ENCODE measurements at regions not wholly inside any gene's neighbourhood (a gene's known extent, or its start where the extent isn't known, plus 50 kb on each side); places are given as distances from the start of the nearest gene placed in this dataset.
"Not testable (repeated sequence)": the region's sequence is repeated elsewhere in the genome, so short reads cannot be mapped to it uniquely, and the experiment has no call there.

DNA sequence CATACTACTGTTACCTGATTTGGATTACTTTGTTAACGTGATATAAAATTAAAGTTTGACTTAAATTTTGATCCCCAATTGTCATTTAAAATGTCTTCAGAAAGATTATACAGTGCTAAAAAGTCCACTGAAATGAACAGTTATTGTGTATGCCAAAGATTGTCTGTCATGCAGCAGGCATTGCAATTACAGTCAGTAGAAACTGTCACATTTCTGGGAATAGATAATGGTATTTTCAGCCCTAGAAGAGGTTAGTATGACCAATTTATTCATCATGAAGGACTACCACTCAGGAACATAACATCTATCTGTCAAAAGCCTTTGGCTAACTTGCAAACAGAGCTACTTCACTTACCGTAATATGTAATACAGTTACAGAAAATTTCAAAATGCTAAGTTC, 852.5 kb upstream of the TENM4 start:
- FAIRE-seq (no peak), DNase-seq (ENCODE audit: insufficient read length) (no peak)
- TF ChIP-seq TAF1 (IDR thresholded peaks at IDR 0.05; ENCODE audit: borderline replicate concordance, low read depth, low read length) (no peak), POLR2AphosphoS5 (IDR thresholded peaks at IDR 0.05; ENCODE audit: low read depth, low read length) (no peak), POLR2A (IDR thresholded peaks at IDR 0.05; ENCODE audit: low read depth, low read length) (no peak)

DNA sequence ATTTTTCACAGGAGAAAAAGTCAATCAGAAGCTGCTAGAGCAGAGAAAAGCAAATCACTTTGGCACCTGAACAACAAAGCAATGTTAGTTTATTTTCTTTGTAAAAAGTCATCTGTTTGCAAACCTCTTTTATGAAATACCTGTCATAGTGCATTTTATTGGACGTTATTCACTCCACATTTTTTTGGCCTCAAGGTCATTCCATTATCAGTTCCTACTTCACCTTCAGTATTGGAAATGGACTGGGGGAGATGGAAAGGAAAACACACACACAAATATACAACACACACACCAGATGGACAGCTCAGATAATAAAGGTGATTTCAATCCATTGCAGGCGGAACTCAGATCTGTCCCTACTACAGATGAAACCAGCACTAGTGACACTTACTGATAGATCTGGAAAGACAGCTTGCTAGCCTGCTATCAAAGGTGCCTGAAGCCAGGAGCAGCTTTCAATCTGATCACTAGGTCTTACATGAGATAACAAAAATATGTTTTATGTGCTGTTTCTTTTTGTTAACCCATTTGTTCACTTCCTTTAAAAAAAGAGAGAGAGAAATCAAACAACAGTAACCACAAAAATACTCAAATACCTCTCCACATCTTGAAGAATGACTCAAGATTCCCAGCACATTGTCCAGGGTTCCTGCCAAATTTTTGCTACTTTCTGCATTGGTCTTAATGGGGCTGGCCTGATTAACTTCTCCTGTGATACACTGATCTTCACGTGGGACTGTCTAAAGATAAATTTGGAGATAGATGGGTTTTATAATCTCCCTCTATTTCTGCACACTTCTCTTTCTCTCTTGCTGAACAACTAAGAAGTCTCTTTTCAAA, 844.3 kb upstream of the TENM4 start:
- TF ChIP-seq TAF1 (IDR thresholded peaks at IDR 0.05; ENCODE audit: borderline replicate concordance, low read depth, low read length) = no peak
- no peak for TF ChIP-seq POLR2A (IDR thresholded peaks at IDR 0.05; ENCODE audit: low read depth, low read length)
- no peak for TF ChIP-seq POLR2AphosphoS5 (IDR thresholded peaks at IDR 0.05; ENCODE audit: low read depth, low read length)
- FAIRE-seq = peak; percentile 42
- DNase-seq (ENCODE audit: insufficient read length) = no peak

- FAIRE-seq = no peak
- no peak for TF ChIP-seq TAF1 (IDR thresholded peaks at IDR 0.05; ENCODE audit: borderline replicate concordance, low read depth, low read length)
- no peak for TF ChIP-seq POLR2AphosphoS5 (IDR thresholded peaks at IDR 0.05; ENCODE audit: low read depth, low read length)
- TF ChIP-seq POLR2A (IDR thresholded peaks at IDR 0.05; ENCODE audit: low read depth, low read length) = no peak
- no peak for DNase-seq (ENCODE audit: insufficient read length)
Measured at GRCh38 chr11:80282643-80283042, 841.8 kb upstream of the TENM4 start.

GRCh38 chr11:80281194-80281593, 840.4 kb upstream of the TENM4 start:
- FAIRE-seq (no peak), DNase-seq (ENCODE audit: insufficient read length) (no peak)
- TF ChIP-seq POLR2AphosphoS5 (IDR thresholded peaks at IDR 0.05; ENCODE audit: low read depth, low read length) = no peak
- no peak for TF ChIP-seq TAF1 (IDR thresholded peaks at IDR 0.05; ENCODE audit: borderline replicate concordance, low read depth, low read length)
- TF ChIP-seq POLR2A (IDR thresholded peaks at IDR 0.05; ENCODE audit: low read depth, low read length) = no peak

- DNase-seq (ENCODE audit: insufficient read length) = no peak
- no peak for FAIRE-seq
- TF ChIP-seq POLR2A (IDR thresholded peaks at IDR 0.05; ENCODE audit: low read depth, low read length) (no peak), TAF1 (IDR thresholded peaks at IDR 0.05; ENCODE audit: borderline replicate concordance, low read depth, low read length) (no peak), POLR2AphosphoS5 (IDR thresholded peaks at IDR 0.05; ENCODE audit: low read depth, low read length) (no peak)
Measured at GRCh38 chr11:80280737-80281136, 839.9 kb upstream of the TENM4 start.

DNA sequence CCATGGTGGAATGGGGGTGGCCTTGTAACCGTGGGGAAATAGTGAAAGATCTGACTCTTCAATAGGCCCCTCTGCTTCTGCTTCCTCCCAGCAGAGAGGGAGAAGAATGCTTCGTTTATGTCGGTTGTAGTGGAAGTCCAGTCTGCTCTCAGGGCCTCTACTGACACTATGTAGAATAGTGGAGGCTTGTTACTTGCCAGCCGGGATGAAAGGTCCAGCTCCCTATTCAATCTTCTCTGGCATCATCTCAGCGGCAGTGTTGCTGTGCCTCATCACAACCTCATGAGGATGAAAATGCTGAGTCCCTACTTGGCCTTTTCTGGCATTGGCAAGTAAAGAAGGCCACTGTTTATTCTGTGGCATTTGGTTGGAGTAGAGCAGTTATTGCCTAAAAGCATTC, 820.9 kb upstream of the TENM4 start:
- TF ChIP-seq POLR2A (IDR thresholded peaks at IDR 0.05; ENCODE audit: low read depth, low read length) (no peak), POLR2AphosphoS5 (IDR thresholded peaks at IDR 0.05; ENCODE audit: low read depth, low read length) (no peak), TAF1 (IDR thresholded peaks at IDR 0.05; ENCODE audit: borderline replicate concordance, low read depth, low read length) (no peak)
- no peak for FAIRE-seq
- no peak for DNase-seq (ENCODE audit: insufficient read length)

DNA sequence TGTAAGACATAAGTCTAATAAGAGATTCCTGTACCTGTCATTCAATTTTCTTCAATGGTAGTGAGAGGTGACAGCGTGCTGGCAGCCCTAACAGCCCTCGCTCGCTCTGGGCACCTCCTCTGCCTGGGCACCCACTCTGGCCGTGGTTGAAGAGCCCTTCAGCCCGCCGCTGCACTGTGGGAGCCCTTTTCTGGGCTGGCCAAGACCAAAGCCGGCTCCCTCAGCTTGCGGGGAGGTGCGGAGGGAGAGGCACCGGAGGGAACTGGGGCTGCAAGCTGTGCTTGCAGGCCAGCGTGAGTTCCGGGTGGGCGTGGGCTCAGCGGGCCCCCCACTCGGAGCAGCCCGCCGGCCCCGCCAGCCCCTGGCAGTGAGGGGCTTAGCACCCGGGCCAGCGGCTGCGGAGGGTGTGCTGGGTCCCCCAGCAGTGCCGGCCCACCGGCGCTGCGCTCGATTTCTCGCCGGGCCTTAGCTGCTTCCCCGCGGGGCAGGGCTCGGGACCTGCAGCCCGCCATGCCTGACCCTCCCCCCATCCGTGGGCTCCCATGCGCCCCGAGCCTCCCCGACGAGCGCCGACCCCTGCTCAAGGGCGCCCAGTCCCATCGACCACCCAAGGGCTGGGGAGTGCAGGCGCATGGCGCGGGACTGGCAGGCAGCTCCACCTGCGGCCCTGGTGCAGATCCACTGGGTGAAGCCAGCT, 816.6 kb upstream of the TENM4 start:
- DNase-seq (ENCODE audit: insufficient read length); FAIRE-seq: not testable (repeated sequence)

DNA sequence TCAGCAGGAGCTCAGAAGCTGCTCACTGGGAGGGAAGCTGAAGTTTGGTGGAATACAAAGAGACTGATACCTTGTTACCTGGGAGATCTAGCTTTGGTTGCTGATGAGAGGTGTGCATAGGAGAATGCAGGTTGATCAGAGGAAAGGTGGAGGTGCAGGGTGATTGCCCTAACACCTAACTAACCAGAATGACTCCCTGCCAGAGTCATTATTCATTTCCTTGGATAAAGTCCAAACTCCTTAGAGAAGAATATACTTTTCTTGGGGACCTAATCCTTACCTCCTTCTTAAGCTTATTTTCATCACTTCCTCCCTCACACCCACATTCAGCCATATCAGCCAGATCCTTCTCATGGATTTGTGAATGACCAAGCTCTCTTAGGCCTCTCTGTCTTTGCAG, 814.2 kb upstream of the TENM4 start:
- FAIRE-seq (no peak), DNase-seq (ENCODE audit: insufficient read length) (no peak)
- TF ChIP-seq TAF1 (IDR thresholded peaks at IDR 0.05; ENCODE audit: borderline replicate concordance, low read depth, low read length) (no peak), POLR2AphosphoS5 (IDR thresholded peaks at IDR 0.05; ENCODE audit: low read depth, low read length) (no peak), POLR2A (IDR thresholded peaks at IDR 0.05; ENCODE audit: low read depth, low read length) (no peak)

DNA sequence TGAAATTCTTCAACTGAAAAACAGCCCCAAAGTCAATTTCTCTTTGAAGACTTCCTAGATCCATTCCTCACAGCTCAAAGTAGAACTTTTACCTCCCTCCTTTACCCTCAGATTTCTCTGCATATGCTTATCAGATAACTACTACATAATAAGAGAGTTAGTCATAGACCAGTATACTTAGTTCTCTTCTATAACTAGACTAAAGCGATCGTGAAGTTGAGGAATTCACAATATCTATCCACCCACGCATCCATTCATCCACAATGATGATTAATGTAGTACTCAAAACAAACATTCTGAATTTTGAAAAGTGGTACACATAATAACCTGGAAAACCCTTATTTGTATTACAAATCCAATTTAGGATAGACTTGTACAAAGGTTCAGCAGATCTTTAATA, 800.9 kb upstream of the TENM4 start:
- DNase-seq (ENCODE audit: insufficient read length) (no peak), FAIRE-seq (no peak)
- TF ChIP-seq POLR2AphosphoS5 (IDR thresholded peaks at IDR 0.05; ENCODE audit: low read depth, low read length) (no peak), TAF1 (IDR thresholded peaks at IDR 0.05; ENCODE audit: borderline replicate concordance, low read depth, low read length) (no peak), POLR2A (IDR thresholded peaks at IDR 0.05; ENCODE audit: low read depth, low read length) (no peak)

DNA sequence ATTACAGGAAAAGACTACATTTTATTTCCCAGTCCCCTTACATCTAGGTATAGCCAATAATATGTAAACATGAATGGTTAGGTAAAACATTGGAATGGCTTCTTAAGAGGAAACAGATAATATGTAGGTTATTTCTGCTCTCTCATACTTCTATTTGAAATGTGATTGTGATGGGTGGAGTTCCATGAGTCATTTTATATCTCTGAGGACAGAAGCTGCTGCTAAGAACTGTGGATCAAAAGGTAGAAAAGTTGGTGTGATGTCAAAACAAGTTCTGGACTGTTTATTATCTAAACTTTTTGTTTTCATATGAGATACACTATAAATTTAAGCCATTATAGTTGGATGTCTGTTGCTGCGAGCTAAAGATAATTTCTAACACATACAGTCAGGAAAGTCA, 799.4 kb upstream of the TENM4 start:
- DNase-seq (ENCODE audit: insufficient read length) = no peak
- TF ChIP-seq POLR2A (IDR thresholded peaks at IDR 0.05; ENCODE audit: low read depth, low read length) = no peak
- TF ChIP-seq TAF1 (IDR thresholded peaks at IDR 0.05; ENCODE audit: borderline replicate concordance, low read depth, low read length) = no peak
- TF ChIP-seq POLR2AphosphoS5 (IDR thresholded peaks at IDR 0.05; ENCODE audit: low read depth, low read length) = no peak
- no peak for FAIRE-seq

DNA sequence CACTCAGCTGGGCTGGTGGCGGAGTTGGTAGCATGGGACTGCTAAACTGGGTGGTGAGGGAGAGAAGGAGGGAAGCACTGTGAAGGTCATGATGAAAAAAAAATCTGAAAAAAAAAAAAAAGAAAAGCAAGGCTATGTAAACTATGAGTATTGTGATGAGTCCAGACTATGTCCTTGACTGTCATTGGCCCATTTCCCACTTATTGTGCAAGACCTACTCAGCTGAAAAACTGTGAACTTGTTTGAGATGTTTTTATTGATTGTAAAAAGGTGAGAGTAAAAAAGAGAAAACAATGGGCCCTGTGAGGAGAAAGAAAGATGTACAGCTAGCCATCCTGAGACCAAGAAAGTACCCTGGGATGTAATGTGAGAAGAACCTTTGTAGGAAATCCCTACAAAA, 798.4 kb upstream of the TENM4 start:
- DNase-seq (ENCODE audit: insufficient read length) (no peak), FAIRE-seq (no peak)
- TF ChIP-seq TAF1 (IDR thresholded peaks at IDR 0.05; ENCODE audit: borderline replicate concordance, low read depth, low read length) (no peak), POLR2A (IDR thresholded peaks at IDR 0.05; ENCODE audit: low read depth, low read length) (no peak), POLR2AphosphoS5 (IDR thresholded peaks at IDR 0.05; ENCODE audit: low read depth, low read length) (no peak)

GRCh38 chr11:80227915-80228314, 787.1 kb upstream of the TENM4 start:
- FAIRE-seq (no peak), DNase-seq (ENCODE audit: insufficient read length) (no peak)
- no peak for TF ChIP-seq POLR2A (IDR thresholded peaks at IDR 0.05; ENCODE audit: low read depth, low read length)
- TF ChIP-seq POLR2AphosphoS5 (IDR thresholded peaks at IDR 0.05; ENCODE audit: low read depth, low read length) = no peak
- TF ChIP-seq TAF1 (IDR thresholded peaks at IDR 0.05; ENCODE audit: borderline replicate concordance, low read depth, low read length) = no peak

All from GM12892 (cell line).